ENCODE measurements at regions not wholly inside any gene's neighbourhood (a gene's known extent, or its start where the extent isn't known, plus 50 kb on each side); places are given as distances from the start of the nearest gene placed in this dataset.
A peak's percentile ranks its signal among the peaks of the same experiment; 100 is the strongest.

DNA sequence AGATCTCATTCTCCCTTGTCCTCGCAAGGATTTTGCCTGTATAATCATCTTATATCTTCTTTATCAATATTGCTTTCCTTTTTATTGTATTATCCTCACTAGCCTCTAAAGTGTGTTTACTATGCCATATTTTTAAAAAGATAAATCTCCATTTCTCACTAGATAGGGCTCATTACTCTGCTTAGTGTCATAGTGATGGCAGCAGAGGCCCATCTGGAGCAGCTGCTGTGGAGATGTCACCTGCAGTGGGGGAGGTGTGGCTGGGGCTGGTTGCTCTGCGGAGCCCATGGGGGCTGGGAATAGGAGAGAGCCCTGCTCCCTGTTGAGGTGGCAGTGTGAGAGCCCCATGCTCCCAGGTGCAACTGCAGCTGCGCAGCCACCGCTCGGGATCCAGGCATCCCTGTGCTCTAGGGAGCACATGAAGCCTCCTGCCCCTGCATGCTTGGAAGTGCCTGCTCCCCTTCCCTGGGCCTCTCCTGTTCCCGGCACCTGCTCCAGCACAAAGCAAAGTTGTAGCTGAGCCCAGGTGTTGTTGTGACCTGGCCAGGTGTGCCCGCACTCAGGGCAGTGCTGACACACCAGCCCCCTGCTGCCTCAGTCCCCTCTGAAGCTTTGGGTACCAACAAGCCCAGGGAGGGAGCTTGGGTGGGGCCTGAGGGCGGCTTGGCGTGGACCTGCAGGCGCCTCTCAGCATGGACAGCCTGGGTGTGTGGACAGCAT lies 144.6 kb upstream of the MRPS30 start:
- no peaks in the 10 kb centered on the region for H3K27me3 ChIP-seq (ENCODE audit: control insufficient read depth in 3 of 3, insufficient read depth in 3 of 3, low read length in 3 of 3)
- H3K9me3 ChIP-seq (ENCODE audit: control insufficient read depth in 3 of 3, low read length in 3 of 3), result no peaks in the 10 kb centered on the region
- no peak overlapping the region for H3K27ac ChIP-seq (ENCODE audit: low read depth, low read length)
- H3K4me3 ChIP-seq (ENCODE audit: low read length in 3 of 3), result no peak overlapping the region
- no peaks in the 10 kb centered on the region for H3K36me3 ChIP-seq (ENCODE audit: control insufficient read depth in 3 of 3, insufficient read depth in 3 of 3, low read length in 3 of 3)
- H3K4me1 ChIP-seq (ENCODE audit: control insufficient read depth in 3 of 3, insufficient read depth in 3 of 3, low read length in 3 of 3), result no peaks in the 10 kb centered on the region
- no peak overlapping the region for H3K9ac ChIP-seq (ENCODE audit: low read depth in 1 of 3, low read length in 3 of 3)

DNA sequence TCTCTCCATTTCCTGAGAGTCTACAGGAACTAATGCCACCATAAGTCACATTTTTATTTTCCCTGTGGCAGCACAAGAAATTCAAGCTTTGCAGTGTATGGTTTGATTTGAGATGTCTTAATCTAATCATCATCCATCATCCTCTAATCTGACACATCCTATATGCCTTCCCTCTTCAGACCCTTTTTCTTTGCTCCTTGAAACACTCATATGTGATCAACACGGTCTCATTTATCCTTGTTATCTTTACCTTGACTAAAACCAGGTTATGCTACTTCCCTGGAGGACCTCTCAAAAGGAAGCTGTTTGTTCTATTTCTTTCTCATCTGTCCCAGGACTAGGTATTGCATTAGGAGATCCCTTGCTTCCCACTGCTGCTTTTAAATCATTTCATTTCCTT lies 146.9 kb upstream of the MRPS30 start:
- Histone ChIP-seq H3K4me3 (ENCODE audit: low read length in 3 of 3) (no peak overlapping the region), H3K4me1 (ENCODE audit: control insufficient read depth in 3 of 3, insufficient read depth in 3 of 3, low read length in 3 of 3) (no peaks in the 10 kb centered on the region), H3K9ac (ENCODE audit: low read depth in 1 of 3, low read length in 3 of 3) (no peak overlapping the region), H3K9me3 (ENCODE audit: control insufficient read depth in 3 of 3, low read length in 3 of 3) (no peaks in the 10 kb centered on the region), H3K36me3 (ENCODE audit: control insufficient read depth in 3 of 3, insufficient read depth in 3 of 3, low read length in 3 of 3) (no peaks in the 10 kb centered on the region), H3K27me3 (ENCODE audit: control insufficient read depth in 3 of 3, insufficient read depth in 3 of 3, low read length in 3 of 3) (no peaks in the 10 kb centered on the region), H3K27ac (ENCODE audit: low read depth, low read length) (no peak overlapping the region)

DNA sequence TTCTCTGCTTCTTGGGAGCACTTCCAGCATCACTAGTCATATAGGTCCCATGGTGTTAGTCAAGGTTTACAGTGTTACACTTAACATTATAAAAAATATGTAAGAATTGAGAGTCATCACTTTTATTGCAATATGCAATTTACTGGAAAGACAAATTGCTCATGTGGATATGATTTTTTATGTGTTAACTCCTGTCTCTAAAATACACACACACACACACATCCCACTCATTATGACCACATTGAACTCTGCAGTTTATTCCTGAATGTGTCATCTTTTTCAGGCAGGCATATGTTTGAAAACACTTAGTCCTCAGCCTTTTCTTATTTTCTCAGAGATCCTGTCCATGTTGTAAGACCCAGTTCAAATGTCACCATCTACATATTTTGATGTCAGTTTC lies 148.5 kb upstream of the MRPS30 start:
- Histone ChIP-seq H3K27ac (ENCODE audit: low read depth, low read length) (no peak overlapping the region), H3K4me1 (ENCODE audit: control insufficient read depth in 3 of 3, insufficient read depth in 3 of 3, low read length in 3 of 3) (no peaks in the 10 kb centered on the region), H3K9ac (ENCODE audit: low read depth in 1 of 3, low read length in 3 of 3) (no peak overlapping the region), H3K4me3 (ENCODE audit: low read length in 3 of 3) (no peak overlapping the region), H3K36me3 (ENCODE audit: control insufficient read depth in 3 of 3, insufficient read depth in 3 of 3, low read length in 3 of 3) (no peaks in the 10 kb centered on the region), H3K9me3 (ENCODE audit: control insufficient read depth in 3 of 3, low read length in 3 of 3) (peaks cover 0 to 3% (median 2%) of the 10 kb centered on the region in 3 donors), H3K27me3 (ENCODE audit: control insufficient read depth in 3 of 3, insufficient read depth in 3 of 3, low read length in 3 of 3) (no peaks in the 10 kb centered on the region)

DNA sequence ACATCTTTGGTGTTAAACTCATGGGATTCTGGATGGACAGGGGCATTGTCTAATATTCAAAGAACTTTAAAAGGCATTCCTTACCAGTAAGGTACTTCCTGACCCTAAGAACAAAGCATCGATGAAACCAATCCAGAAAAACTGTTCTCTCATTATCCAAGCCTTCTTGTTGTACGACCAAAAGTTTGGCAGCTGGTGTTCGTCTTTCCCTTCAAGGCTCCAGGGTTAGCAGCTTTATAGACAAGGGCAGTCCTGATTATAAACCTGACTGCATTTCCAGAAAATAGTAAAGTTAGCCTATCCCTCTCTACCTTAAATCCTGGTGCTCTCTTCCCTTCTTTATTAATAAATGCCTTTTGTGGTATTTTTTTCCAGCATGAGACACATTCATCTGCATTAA lies 149.4 kb upstream of the MRPS30 start:
- no peaks in the 10 kb centered on the region for H3K27me3 ChIP-seq (ENCODE audit: control insufficient read depth in 3 of 3, insufficient read depth in 3 of 3, low read length in 3 of 3)
- no peak overlapping the region for H3K4me3 ChIP-seq (ENCODE audit: low read length in 3 of 3)
- no peak overlapping the region for H3K27ac ChIP-seq (ENCODE audit: low read depth, low read length)
- H3K36me3 ChIP-seq (ENCODE audit: control insufficient read depth in 3 of 3, insufficient read depth in 3 of 3, low read length in 3 of 3), result no peaks in the 10 kb centered on the region
- peaks cover 0 to 3% (median 2%) of the 10 kb centered on the region in 3 donors for H3K9me3 ChIP-seq (ENCODE audit: control insufficient read depth in 3 of 3, low read length in 3 of 3)
- no peak overlapping the region for H3K9ac ChIP-seq (ENCODE audit: low read depth in 1 of 3, low read length in 3 of 3)
- no peaks in the 10 kb centered on the region for H3K4me1 ChIP-seq (ENCODE audit: control insufficient read depth in 3 of 3, insufficient read depth in 3 of 3, low read length in 3 of 3)

DNA sequence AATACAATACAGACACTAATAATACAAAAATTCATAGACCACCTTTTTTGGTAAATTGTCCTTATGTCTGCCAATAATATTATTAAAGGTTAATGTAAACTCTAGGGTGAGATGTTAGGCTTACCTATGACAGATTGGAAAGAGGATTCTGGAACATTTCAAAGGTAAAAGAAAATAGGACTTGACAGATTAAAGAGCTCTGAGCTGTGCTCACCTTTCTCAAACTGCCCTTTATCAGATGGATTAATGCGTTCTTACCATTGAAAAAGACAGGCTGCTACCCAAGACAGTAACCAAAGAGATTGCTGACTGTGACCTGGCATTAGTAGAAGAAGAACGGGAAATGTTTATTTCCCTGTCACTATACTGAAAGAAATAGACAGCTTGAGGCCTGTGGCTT lies 156.1 kb upstream of the MRPS30 start:
- H3K27me3 ChIP-seq (ENCODE audit: control insufficient read depth in 3 of 3, insufficient read depth in 3 of 3, low read length in 3 of 3), result no peaks in the 10 kb centered on the region

DNA sequence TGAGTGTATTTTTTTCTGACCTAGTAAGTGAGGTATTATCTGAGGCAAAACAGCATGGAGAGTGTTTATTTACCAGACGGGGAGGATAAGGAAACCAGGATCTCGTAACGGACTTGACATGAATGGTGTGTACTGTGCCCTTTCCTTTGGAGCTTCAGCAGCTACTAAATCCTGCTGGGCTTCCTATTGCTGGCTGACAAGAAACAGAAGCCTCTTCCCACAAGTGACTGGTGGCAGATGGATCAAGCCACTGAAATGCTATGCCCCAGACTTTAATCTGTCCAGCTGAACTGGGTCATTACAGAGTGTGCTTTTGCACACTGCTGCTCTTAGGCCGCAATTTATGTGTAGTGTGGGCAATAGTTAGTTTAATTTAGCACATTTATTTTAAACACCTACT lies 162.7 kb upstream of the MRPS30 start:
- Histone ChIP-seq H3K27ac (ENCODE audit: low read depth, low read length) (peak overlapping the region; percentile 54), H3K4me3 (ENCODE audit: low read length in 3 of 3) (no peak overlapping the region), H3K9me3 (ENCODE audit: control insufficient read depth in 3 of 3, low read length in 3 of 3) (no peaks in the 10 kb centered on the region), H3K36me3 (ENCODE audit: control insufficient read depth in 3 of 3, insufficient read depth in 3 of 3, low read length in 3 of 3) (no peaks in the 10 kb centered on the region), H3K27me3 (ENCODE audit: control insufficient read depth in 3 of 3, insufficient read depth in 3 of 3, low read length in 3 of 3) (no peaks in the 10 kb centered on the region), H3K4me1 (ENCODE audit: control insufficient read depth in 3 of 3, insufficient read depth in 3 of 3, low read length in 3 of 3) (peaks cover 0 to 3% (median 0%) of the 10 kb centered on the region in 3 donors), H3K9ac (ENCODE audit: low read depth in 1 of 3, low read length in 3 of 3) (peak overlapping the region in 1 of 3 donors; percentile 15)

More for the DNA sequence above, 156.1 kb upstream of the MRPS30 start:
- no peak overlapping the region for H3K9ac ChIP-seq (ENCODE audit: low read depth in 1 of 3, low read length in 3 of 3)
- no peak overlapping the region for H3K27ac ChIP-seq (ENCODE audit: low read depth, low read length)
- no peaks in the 10 kb centered on the region for H3K36me3 ChIP-seq (ENCODE audit: control insufficient read depth in 3 of 3, insufficient read depth in 3 of 3, low read length in 3 of 3)
- peaks cover 0 to 3% (median 2%) of the 10 kb centered on the region in 3 donors for H3K9me3 ChIP-seq (ENCODE audit: control insufficient read depth in 3 of 3, low read length in 3 of 3)
- H3K4me3 ChIP-seq (ENCODE audit: low read length in 3 of 3), result no peak overlapping the region
- H3K4me1 ChIP-seq (ENCODE audit: control insufficient read depth in 3 of 3, insufficient read depth in 3 of 3, low read length in 3 of 3), result no peaks in the 10 kb centered on the region

DNA sequence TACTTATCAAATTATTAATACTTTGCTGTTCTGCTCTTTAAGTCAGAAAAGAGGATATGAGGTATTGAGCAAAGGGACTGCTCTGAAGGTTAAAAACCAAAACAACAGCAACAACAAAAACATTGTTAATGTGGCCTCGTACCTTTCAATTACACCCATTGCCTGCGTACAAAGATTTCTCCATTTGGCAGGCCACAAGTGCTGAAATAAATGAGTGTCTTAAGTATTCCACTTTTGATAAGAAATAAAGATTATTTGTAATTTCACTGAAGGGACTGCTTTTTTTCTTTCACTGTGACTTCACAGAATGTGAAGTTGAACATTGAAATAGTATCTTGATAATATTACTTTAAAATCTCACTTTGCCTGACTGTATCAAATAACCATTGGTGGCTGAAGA lies 163.2 kb upstream of the MRPS30 start:
- Histone ChIP-seq H3K9ac (ENCODE audit: low read depth in 1 of 3, low read length in 3 of 3) (peak overlapping the region in 1 of 3 donors; percentile 15), H3K27ac (ENCODE audit: low read depth, low read length) (peak overlapping the region; percentile 54), H3K4me1 (ENCODE audit: control insufficient read depth in 3 of 3, insufficient read depth in 3 of 3, low read length in 3 of 3) (peaks cover 0 to 3% (median 0%) of the 10 kb centered on the region in 3 donors), H3K4me3 (ENCODE audit: low read length in 3 of 3) (no peak overlapping the region), H3K9me3 (ENCODE audit: control insufficient read depth in 3 of 3, low read length in 3 of 3) (no peaks in the 10 kb centered on the region), H3K27me3 (ENCODE audit: control insufficient read depth in 3 of 3, insufficient read depth in 3 of 3, low read length in 3 of 3) (no peaks in the 10 kb centered on the region), H3K36me3 (ENCODE audit: control insufficient read depth in 3 of 3, insufficient read depth in 3 of 3, low read length in 3 of 3) (no peaks in the 10 kb centered on the region)

DNA sequence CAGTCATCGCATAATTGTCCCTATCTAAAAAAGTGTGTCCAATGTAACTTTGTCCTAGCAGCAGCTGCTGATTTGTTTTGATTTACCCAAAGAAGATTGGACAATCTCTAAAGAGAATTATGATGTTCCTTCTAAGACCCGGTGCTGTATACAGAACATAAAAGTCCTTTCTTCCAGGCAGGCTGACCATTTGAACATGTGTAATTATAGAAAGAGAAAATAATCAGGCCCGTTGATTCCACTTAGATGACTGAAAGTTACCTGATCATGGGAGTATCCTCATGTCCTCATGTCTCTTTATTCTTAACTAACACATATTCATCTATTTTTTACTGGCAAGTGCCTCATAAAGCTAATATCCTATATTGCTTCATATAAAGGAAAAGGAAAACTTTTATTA lies 164.1 kb upstream of the MRPS30 start:
- Histone ChIP-seq H3K36me3 (ENCODE audit: control insufficient read depth in 3 of 3, insufficient read depth in 3 of 3, low read length in 3 of 3) (no peaks in the 10 kb centered on the region), H3K4me1 (ENCODE audit: control insufficient read depth in 3 of 3, insufficient read depth in 3 of 3, low read length in 3 of 3) (peaks cover 0 to 3% (median 0%) of the 10 kb centered on the region in 3 donors), H3K9me3 (ENCODE audit: control insufficient read depth in 3 of 3, low read length in 3 of 3) (no peaks in the 10 kb centered on the region), H3K9ac (ENCODE audit: low read depth in 1 of 3, low read length in 3 of 3) (peak overlapping the region in 1 of 3 donors; percentile 12), H3K4me3 (ENCODE audit: low read length in 3 of 3) (no peak overlapping the region), H3K27me3 (ENCODE audit: control insufficient read depth in 3 of 3, insufficient read depth in 3 of 3, low read length in 3 of 3) (no peaks in the 10 kb centered on the region), H3K27ac (ENCODE audit: low read depth, low read length) (peak overlapping the region; percentile 54)

DNA sequence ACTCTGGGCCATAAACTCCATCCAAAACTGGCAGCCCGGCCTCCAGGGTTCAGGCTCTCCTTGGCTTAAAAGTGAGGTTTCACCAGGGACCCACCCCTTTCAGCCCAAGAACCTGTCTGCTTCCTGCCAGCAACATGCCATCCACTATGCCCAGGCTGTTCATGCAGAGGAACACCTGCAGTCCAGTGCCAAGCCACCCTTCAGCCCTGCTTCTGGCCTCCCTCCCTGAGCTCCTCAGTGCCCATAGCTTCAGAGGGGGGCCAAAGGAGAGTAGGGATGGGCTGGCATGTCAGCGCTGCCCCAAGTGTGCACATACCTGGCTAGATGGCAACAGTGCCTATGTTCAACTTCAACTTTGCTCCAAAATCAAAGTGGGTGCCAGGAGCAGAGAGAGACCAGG lies 166.9 kb upstream of the MRPS30 start:
- Histone ChIP-seq H3K4me1 (ENCODE audit: control insufficient read depth in 3 of 3, insufficient read depth in 3 of 3, low read length in 3 of 3) (peaks cover 0 to 3% (median 0%) of the 10 kb centered on the region in 3 donors), H3K27me3 (ENCODE audit: control insufficient read depth in 3 of 3, insufficient read depth in 3 of 3, low read length in 3 of 3) (no peaks in the 10 kb centered on the region), H3K9ac (ENCODE audit: low read depth in 1 of 3, low read length in 3 of 3) (no peak overlapping the region), H3K27ac (ENCODE audit: low read depth, low read length) (no peak overlapping the region), H3K9me3 (ENCODE audit: control insufficient read depth in 3 of 3, low read length in 3 of 3) (no peaks in the 10 kb centered on the region), H3K4me3 (ENCODE audit: low read length in 3 of 3) (no peak overlapping the region), H3K36me3 (ENCODE audit: control insufficient read depth in 3 of 3, insufficient read depth in 3 of 3, low read length in 3 of 3) (no peaks in the 10 kb centered on the region)

DNA sequence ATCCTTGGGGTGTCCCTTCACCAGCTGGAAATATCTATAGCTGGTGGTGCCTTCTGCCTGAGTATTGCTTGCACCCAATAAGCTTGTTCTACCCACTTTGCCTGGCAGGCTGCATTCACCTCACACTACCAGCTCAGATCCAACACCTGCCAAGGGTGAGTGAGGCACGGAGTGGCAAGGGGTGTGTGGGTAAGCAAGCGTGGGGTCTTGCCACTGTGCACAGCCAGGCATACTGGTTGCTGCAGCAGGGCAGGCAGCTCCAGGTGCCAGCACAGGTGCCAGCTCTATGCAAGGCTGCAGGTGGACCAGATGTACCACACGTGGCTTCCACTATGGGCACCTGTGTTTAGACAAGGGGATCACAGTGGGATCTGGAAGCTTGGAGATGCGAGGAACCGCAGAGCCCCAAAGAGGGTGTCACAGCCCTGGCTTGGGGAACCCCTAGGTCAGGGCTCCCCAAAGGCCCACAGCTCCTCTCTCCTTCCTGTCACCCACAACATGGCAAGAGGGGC lies 167.7 kb upstream of the MRPS30 start:
- Histone ChIP-seq H3K9ac (ENCODE audit: low read depth in 1 of 3, low read length in 3 of 3) (no peak overlapping the region), H3K27ac (ENCODE audit: low read depth, low read length) (no peak overlapping the region), H3K9me3 (ENCODE audit: control insufficient read depth in 3 of 3, low read length in 3 of 3) (no peaks in the 10 kb centered on the region), H3K27me3 (ENCODE audit: control insufficient read depth in 3 of 3, insufficient read depth in 3 of 3, low read length in 3 of 3) (no peaks in the 10 kb centered on the region), H3K36me3 (ENCODE audit: control insufficient read depth in 3 of 3, insufficient read depth in 3 of 3, low read length in 3 of 3) (no peaks in the 10 kb centered on the region), H3K4me1 (ENCODE audit: control insufficient read depth in 3 of 3, insufficient read depth in 3 of 3, low read length in 3 of 3) (peaks cover 0 to 3% (median 0%) of the 10 kb centered on the region in 3 donors), H3K4me3 (ENCODE audit: low read length in 3 of 3) (no peak overlapping the region)

Data from skeletal muscle tissue (tissue), 3 donors.